Right atrium auricular region (tissue), 2 donors: ENCODE measurements at regions not wholly inside any gene's neighbourhood (a gene's known extent, or its start where the extent isn't known, plus 50 kb on each side); places are given as distances from the start of the nearest gene placed in this dataset.

ENCODE experiments used
- DNase-seq: peaks from one replicate; pipeline ENCODE4 v3.0.0-alpha.2; 2019; ENCODE audit warnings: low spot score
- H3K27ac ChIP-seq, 2 donors: fragments of 200-600 bp; sonication (generic); 1 replicate in 1 of 2; 2 replicates in 1 of 2; pipeline ENCODE4 v1.5.1; 2016 to 2019
- H3K27me3 ChIP-seq, 2 donors: fragments of 200-600 bp; sonication (generic); one replicate each; pipeline versions ENCODE4 v1.5.1 to v1.6.0; 2017 to 2019
- H3K36me3 ChIP-seq: fragments of 200-600 bp; sonication (generic); one replicate; pipeline ENCODE4 v1.5.1; 2016
- H3K4me1 ChIP-seq, 2 donors: fragments of 200-600 bp; sonication (generic); one replicate each; pipeline versions ENCODE4 v1.5.1 to v1.6.0; 2017 to 2019
- H3K4me3 ChIP-seq, 2 donors: fragments of 200-600 bp; sonication (generic); 1 replicate in 1 of 2; 2 replicates in 1 of 2; pipeline ENCODE4 v1.5.1; 2017 to 2019; ENCODE audit warnings: mild to moderate bottlenecking in 1 of 2, moderate library complexity in 1 of 2
- H3K9me3 ChIP-seq, 2 donors: fragments of 200-600 bp; sonication (generic); one replicate each; pipeline ENCODE4 v1.5.1; 2019
- CTCF ChIP-seq, 2 donors: fragments of 200-600 bp; sonication (generic); IDR thresholded peaks; one replicate each; pipeline ENCODE4 v1.5.1; 2019; ENCODE audit warnings: antibody characterized with exemption in 2 of 2

- H3K4me3 ChIP-seq: no peak overlapping the region
- no peak overlapping the region for H3K27ac ChIP-seq
- H3K36me3 ChIP-seq: no peaks in the 10 kb centered on the region
- H3K27me3 ChIP-seq: no peaks in the 10 kb centered on the region
- no peaks in the 10 kb centered on the region for H3K9me3 ChIP-seq
- TF ChIP-seq CTCF (IDR thresholded peaks at IDR 0.05): no peak
- H3K4me1 ChIP-seq: no peaks in the 10 kb centered on the region
- no peak for DNase-seq
These were observed 254.6 kb downstream of the C12orf75 start for GRCh38 chr12:105585107-105585506.

- H3K27ac ChIP-seq: no peak overlapping the region
- H3K27me3 ChIP-seq: no peaks in the 10 kb centered on the region
- H3K36me3 ChIP-seq: no peaks in the 10 kb centered on the region
- no peak for DNase-seq
- no peaks in the 10 kb centered on the region for H3K4me1 ChIP-seq
- H3K9me3 ChIP-seq: no peaks in the 10 kb centered on the region
- H3K4me3 ChIP-seq: no peak overlapping the region
- TF ChIP-seq CTCF (IDR thresholded peaks at IDR 0.05): no peak
These were observed 256.7 kb downstream of the C12orf75 start for GRCh38 chr12:105587237-105587636.

GRCh38 chr12:105588106-105588505 lies 257.6 kb downstream of the C12orf75 start:
- Histone ChIP-seq H3K27ac (no peak overlapping the region), H3K27me3 (no peaks in the 10 kb centered on the region), H3K4me1 (no peaks in the 10 kb centered on the region), H3K4me3 (no peak overlapping the region), H3K36me3 (no peaks in the 10 kb centered on the region), H3K9me3 (no peaks in the 10 kb centered on the region)
- no peak for TF ChIP-seq CTCF (IDR thresholded peaks at IDR 0.05)
- no peak for DNase-seq

GRCh38 chr12:105590571-105590970 lies 260.1 kb downstream of the C12orf75 start:
- Histone ChIP-seq H3K4me1 (no peaks in the 10 kb centered on the region), H3K9me3 (no peaks in the 10 kb centered on the region)
- TF ChIP-seq CTCF (IDR thresholded peaks at IDR 0.05): no peak

GRCh38 chr12:105595440-105595839 lies 264.9 kb downstream of the C12orf75 start:
- no peak for DNase-seq
- Histone ChIP-seq H3K4me1 (no peaks in the 10 kb centered on the region), H3K27me3 (no peaks in the 10 kb centered on the region), H3K36me3 (no peaks in the 10 kb centered on the region), H3K27ac (no peak overlapping the region), H3K4me3 (no peak overlapping the region), H3K9me3 (no peaks in the 10 kb centered on the region)
- no peak for TF ChIP-seq CTCF (IDR thresholded peaks at IDR 0.05)

More at GRCh38 chr12:105590571-105590970, 260.1 kb downstream of the C12orf75 start:
- H3K27ac ChIP-seq: no peak overlapping the region
- H3K27me3 ChIP-seq: no peaks in the 10 kb centered on the region
- DNase-seq: no peak
- no peak overlapping the region for H3K4me3 ChIP-seq
- no peaks in the 10 kb centered on the region for H3K36me3 ChIP-seq

- DNase-seq: no peak
- Histone ChIP-seq H3K4me3 (no peak overlapping the region), H3K27ac (no peak overlapping the region), H3K9me3 (no peaks in the 10 kb centered on the region), H3K4me1 (no peaks in the 10 kb centered on the region), H3K27me3 (no peaks in the 10 kb centered on the region), H3K36me3 (no peaks in the 10 kb centered on the region)
- no peak for TF ChIP-seq CTCF (IDR thresholded peaks at IDR 0.05)
These were observed 266.2 kb downstream of the C12orf75 start for GRCh38 chr12:105596731-105597130.
